Progenitor cell of endocrine pancreas (in vitro differentiated cells): ENCODE measurements at regions not wholly inside any gene's neighbourhood (a gene's known extent, or its start where the extent isn't known, plus 50 kb on each side); places are given as distances from the start of the nearest gene placed in this dataset.

Experiments used
- DNase-seq: peaks from one replicate; pipeline ENCODE4 v3.0.0; 2021; ENCODE audit warnings: low spot score; ENCODE audit not compliant: unreplicated experiment
- H3K27ac Mint-ChIP-seq: 2 replicates; pipeline ENCODE4 v1.8.0; 2021; ENCODE audit warnings: mild to moderate bottlenecking, moderate library complexity, mixed read lengths
- H3K27me3 Mint-ChIP-seq: 2 replicates; pipeline ENCODE4 v1.8.0; 2021; ENCODE audit warnings: mixed read lengths
- H3K36me3 Mint-ChIP-seq: 2 replicates; pipeline ENCODE4 v1.8.0; 2022; ENCODE audit warnings: mixed read lengths; ENCODE audit not compliant: insufficient read depth
- H3K4me1 Mint-ChIP-seq: 2 replicates; pipeline ENCODE4 v1.8.0; 2021; ENCODE audit warnings: low read depth, mixed read lengths
- H3K4me3 Mint-ChIP-seq: 2 replicates; pipeline ENCODE4 v1.8.0; 2021; ENCODE audit warnings: low read depth, mild to moderate bottlenecking, moderate library complexity, mixed read lengths
- H3K9me3 Mint-ChIP-seq: 2 replicates; pipeline ENCODE4 v1.8.0; 2021; ENCODE audit warnings: low read depth, mixed read lengths
- TF ChIP-seq, protein P1 (sequence below): fragments of 200-600 bp; sonication (generic); IDR thresholded peaks from one replicate; pipeline ENCODE4 v1.5.0; 2021; ENCODE audit warnings: antibody characterized with exemption, mild to moderate bottlenecking; ENCODE audit not compliant: unreplicated experiment

DNA sequence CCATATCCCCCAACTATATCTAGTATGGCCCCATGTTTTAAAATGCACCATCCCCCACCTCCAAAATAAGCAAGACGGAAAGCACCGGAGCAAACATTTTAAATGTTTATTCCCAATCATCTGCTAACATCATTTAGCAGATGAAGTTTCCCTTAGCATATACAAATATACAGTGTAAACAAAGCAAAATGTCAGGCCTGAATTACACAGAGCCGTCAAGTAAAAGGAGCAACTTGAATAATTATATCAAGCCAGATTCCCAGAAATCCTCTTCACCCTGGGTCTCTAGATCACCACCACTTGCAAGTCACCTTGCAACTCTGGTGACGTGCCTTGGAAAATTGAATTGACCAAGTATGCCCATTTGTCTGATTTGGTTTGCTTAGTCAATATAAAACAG lies 91.6 kb upstream of the COL1A2 start:
- Mint-ChIP-seq H3K9me3 (peaks cover 10% of the 10 kb centered on the region), H3K27ac (no peak overlapping the region), H3K27me3 (no peaks in the 10 kb centered on the region), H3K36me3 (peaks cover 2% of the 10 kb centered on the region), H3K4me3 (no peak overlapping the region), H3K4me1 (peaks cover 29% of the 10 kb centered on the region)
- TF ChIP-seq, protein P1, sequence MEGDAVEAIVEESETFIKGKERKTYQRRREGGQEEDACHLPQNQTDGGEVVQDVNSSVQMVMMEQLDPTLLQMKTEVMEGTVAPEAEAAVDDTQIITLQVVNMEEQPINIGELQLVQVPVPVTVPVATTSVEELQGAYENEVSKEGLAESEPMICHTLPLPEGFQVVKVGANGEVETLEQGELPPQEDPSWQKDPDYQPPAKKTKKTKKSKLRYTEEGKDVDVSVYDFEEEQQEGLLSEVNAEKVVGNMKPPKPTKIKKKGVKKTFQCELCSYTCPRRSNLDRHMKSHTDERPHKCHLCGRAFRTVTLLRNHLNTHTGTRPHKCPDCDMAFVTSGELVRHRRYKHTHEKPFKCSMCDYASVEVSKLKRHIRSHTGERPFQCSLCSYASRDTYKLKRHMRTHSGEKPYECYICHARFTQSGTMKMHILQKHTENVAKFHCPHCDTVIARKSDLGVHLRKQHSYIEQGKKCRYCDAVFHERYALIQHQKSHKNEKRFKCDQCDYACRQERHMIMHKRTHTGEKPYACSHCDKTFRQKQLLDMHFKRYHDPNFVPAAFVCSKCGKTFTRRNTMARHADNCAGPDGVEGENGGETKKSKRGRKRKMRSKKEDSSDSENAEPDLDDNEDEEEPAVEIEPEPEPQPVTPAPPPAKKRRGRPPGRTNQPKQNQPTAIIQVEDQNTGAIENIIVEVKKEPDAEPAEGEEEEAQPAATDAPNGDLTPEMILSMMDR, result no peak
- no peak for DNase-seq

DNA sequence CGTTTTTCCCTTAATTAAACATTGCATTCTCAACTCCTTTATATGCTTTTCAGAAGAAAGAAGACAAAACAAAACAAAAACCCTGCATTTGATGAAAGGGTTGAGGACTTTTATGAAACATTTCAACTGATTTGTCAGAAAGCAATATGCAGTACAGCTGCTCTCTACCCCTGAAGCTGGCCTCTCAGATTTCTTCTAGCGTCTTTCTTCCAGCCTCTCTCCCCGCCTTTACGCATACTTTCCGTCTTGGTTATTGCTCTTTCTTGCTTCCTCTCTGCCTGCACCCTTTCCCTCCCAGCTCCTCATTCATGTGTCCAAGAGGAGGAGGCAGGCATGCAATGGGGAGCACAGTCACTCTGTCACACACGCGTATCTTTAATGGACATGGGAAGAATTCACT lies 91.0 kb upstream of the COL1A2 start:
- Mint-ChIP-seq H3K9me3 (peaks cover 10% of the 10 kb centered on the region), H3K36me3 (peaks cover 2% of the 10 kb centered on the region), H3K4me1 (peaks cover 29% of the 10 kb centered on the region), H3K4me3 (no peak overlapping the region), H3K27me3 (no peaks in the 10 kb centered on the region), H3K27ac (no peak overlapping the region)
- no peak for DNase-seq
- TF ChIP-seq, protein P1, result no peak

DNA sequence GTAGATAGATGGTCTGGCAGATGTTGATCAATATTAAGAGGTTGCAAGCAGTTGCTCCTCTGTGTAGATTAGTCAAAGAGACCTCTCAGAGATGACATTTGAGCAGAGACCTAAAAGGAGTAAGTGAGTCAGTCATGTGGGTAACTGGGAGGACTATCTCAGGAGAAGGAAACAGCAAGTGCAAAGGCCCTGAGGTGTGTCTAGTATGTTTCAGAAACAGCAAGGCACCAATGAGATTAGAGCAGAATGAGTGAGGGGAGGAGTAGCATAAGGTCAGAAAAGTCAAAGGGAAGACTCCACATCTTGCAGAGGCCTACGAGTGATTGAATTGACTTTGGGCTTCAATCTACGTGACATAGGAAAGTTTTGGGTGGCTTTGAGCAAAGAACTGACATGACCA lies 89.8 kb upstream of the COL1A2 start:
- Mint-ChIP-seq H3K27ac (no peak overlapping the region), H3K4me1 (peaks cover 29% of the 10 kb centered on the region), H3K9me3 (peaks cover 15% of the 10 kb centered on the region), H3K27me3 (no peaks in the 10 kb centered on the region), H3K36me3 (peaks cover 3% of the 10 kb centered on the region), H3K4me3 (no peak overlapping the region)
- DNase-seq, result no peak
- TF ChIP-seq, protein P1, result no peak

DNA sequence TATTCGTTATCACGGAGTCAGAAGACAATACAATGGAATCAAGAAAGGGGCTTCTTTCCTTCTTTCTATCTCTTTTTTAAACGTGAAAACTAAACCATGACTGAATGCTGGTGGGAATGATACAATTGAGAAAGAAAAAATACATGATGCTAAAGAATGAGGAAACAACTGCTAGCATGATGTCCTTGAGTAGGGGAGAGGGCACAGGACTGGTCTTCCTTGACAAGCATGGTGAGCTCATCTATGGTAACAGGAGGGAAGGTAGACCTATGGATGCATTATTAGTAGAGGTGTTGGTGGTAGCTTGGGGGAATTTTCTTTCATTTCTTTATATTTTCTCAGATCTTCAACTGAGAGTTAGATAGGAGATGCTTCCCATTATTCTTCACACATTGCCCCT lies 88.9 kb upstream of the COL1A2 start:
- peaks cover 3% of the 10 kb centered on the region for H3K36me3 Mint-ChIP-seq
- H3K4me3 Mint-ChIP-seq, result no peak overlapping the region
- no peak for DNase-seq
- TF ChIP-seq, protein P1, result no peak
- H3K9me3 Mint-ChIP-seq, result peaks cover 15% of the 10 kb centered on the region
- no peak overlapping the region for H3K27ac Mint-ChIP-seq
- peaks cover 26% of the 10 kb centered on the region for H3K4me1 Mint-ChIP-seq
- H3K27me3 Mint-ChIP-seq, result no peaks in the 10 kb centered on the region

DNA sequence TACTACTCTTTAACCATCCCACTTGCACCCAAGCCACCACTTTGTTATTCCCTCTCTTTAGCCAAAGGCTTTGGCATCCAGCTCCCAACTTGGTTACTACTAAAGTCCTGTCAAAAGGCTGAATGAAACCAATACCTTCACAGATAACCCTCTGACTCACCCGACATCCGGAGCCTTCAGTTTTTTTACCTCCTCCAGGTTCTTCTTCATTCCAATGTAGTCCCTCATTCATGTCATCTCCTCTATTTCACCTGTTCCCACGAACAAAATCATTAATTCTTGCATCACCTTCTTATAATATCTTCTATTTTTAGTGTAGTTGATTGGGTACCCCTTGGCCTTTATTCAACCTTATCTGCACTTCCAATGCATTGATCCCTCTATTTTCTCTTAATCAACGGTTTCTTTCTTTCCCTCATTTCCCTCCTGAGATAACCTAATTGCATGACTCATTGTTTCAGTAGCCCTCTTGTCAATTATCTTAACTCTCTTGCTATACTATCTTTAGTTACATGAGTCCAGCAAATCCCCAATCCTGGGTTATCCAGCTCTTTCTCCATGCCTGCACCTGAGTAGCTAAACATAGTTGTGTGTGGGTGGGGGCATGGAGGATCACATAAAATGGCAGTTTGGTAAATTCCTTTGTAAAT lies 87.2 kb upstream of the COL1A2 start:
- Mint-ChIP-seq H3K36me3 (peaks cover 3% of the 10 kb centered on the region), H3K4me1 (peaks cover 16% of the 10 kb centered on the region), H3K27me3 (no peaks in the 10 kb centered on the region), H3K4me3 (no peak overlapping the region), H3K9me3 (peaks cover 15% of the 10 kb centered on the region), H3K27ac (peak overlapping the region; percentile 47)
- TF ChIP-seq, protein P1, result no peak
- no peak for DNase-seq
